Neural progenitor cell (in vitro differentiated cells): ENCODE measurements at regions not wholly inside any gene's neighbourhood (a gene's known extent, or its start where the extent isn't known, plus 50 kb on each side); places are given as distances from the start of the nearest gene placed in this dataset.

ENCODE experiments used
- CTCF ChIP-seq: fragments of 200-600 bp; sonication (generic); IDR thresholded peaks from 2 replicates; pipeline ENCODE4 v1.5.1; 2017; ENCODE audit warnings: antibody characterized with exemption, mild to moderate bottlenecking
- EZH2 ChIP-seq: fragments of 200-600 bp; sonication (generic); IDR thresholded peaks from 2 replicates; pipeline ENCODE4 v1.6.1; 2017; ENCODE audit warnings: antibody characterized with exemption, mild to moderate bottlenecking, moderate library complexity
- EZH2phosphoT487 ChIP-seq: fragments of 200-600 bp; sonication (generic); IDR thresholded peaks from 2 replicates; pipeline ENCODE4 v1.6.1; 2017; ENCODE audit warnings: antibody characterized with exemption

GRCh38 chr2:217231212-217231611 is 371.3 kb upstream of the TNP1 start:
- TF ChIP-seq EZH2 (no peak), CTCF (no peak), EZH2phosphoT487 (no peak)
